OCI-LY7 (cell line): ENCODE measurements at regions not wholly inside any gene's neighbourhood (a gene's known extent, or its start where the extent isn't known, plus 50 kb on each side); places are given as distances from the start of the nearest gene placed in this dataset.

Experiments
- BruUV-seq: library from RNA; stranded (reverse); fragments of 400-500 nt; replicated peaks from 2 replicates; lab custom pipeline; 2021; lab: Mats Ljungman, UMichigan
- CTCF ChIA-PET: fragments of 300-600 bp; sonication (Branson Sonifier 250); formaldehyde crosslinking; loops from one replicate; lab custom pipeline; 2022; ENCODE audit warnings: antibody characterized with exemption; ENCODE audit not compliant: unreplicated experiment; lab: Charles Lee
- POLR2A ChIA-PET: fragments of 300-600 bp; sonication (Branson Sonifier 250); formaldehyde crosslinking; loops from one replicate; lab custom pipeline; 2022; ENCODE audit warnings: antibody characterized with exemption; lab: Charles Lee
- DNase-seq: peaks from one replicate; pipeline ENCODE4 v3.0.0-alpha.2; 2015; ENCODE audit warnings: low spot score
- H2AFZ ChIP-seq: fragments of 200-600 bp; sonication (generic), shearing (Covaris generic); 2 replicates; pipeline ENCODE4 v1.6.1; 2014; ENCODE audit warnings: mild to moderate bottlenecking, antibody characterized with exemption, low read length, moderate library complexity
- H3K27ac ChIP-seq: fragments of 200-600 bp; sonication (generic); 2 replicates; pipeline ENCODE4 v1.5.1; 2014; ENCODE audit warnings: mixed run types, low read depth, mild to moderate bottlenecking, moderate library complexity, low read length, inconsistent platforms; ENCODE audit not compliant: poor library complexity, severe bottlenecking
- H3K36me3 ChIP-seq: fragments of 200-600 bp; sonication (generic); 2 replicates; pipeline ENCODE4 v1.6.1; 2014; ENCODE audit warnings: mild to moderate bottlenecking, antibody characterized with exemption, low read length, moderate library complexity, mixed read lengths; ENCODE audit not compliant: insufficient read depth
- H3K4me1 ChIP-seq: fragments of 200-600 bp; sonication (generic); 2 replicates; pipeline ENCODE4 v1.5.1; 2014; ENCODE audit warnings: mild to moderate bottlenecking, low read length; ENCODE audit not compliant: insufficient read depth, poor library complexity, severe bottlenecking
- H3K4me2 ChIP-seq: fragments of 200-600 bp; sonication (generic); 2 replicates; pipeline ENCODE4 v1.6.1; 2014; ENCODE audit warnings: mild to moderate bottlenecking, low read length
- H3K4me3 ChIP-seq: fragments of 200-600 bp; sonication (generic); 2 replicates; pipeline ENCODE4 v1.5.1; 2014; ENCODE audit warnings: mild to moderate bottlenecking, low read depth, low read length; ENCODE audit not compliant: poor library complexity, severe bottlenecking
- H3K79me2 ChIP-seq: fragments of 200-600 bp; sonication (generic); 2 replicates; pipeline ENCODE4 v1.6.1; 2016; ENCODE audit warnings: low read depth, mild to moderate bottlenecking, low read length, moderate library complexity, mixed read lengths; ENCODE audit not compliant: insufficient read depth
- H3K9me2 ChIP-seq: fragments of 200-600 bp; sonication (generic); 2 replicates; pipeline ENCODE4 v1.6.1; 2016; ENCODE audit warnings: mild to moderate bottlenecking, low read length, mixed read lengths; ENCODE audit not compliant: insufficient read depth
- H3K9me3 ChIP-seq: fragments of 200-600 bp; sonication (generic); 2 replicates; pipeline ENCODE4 v1.6.1; 2014; ENCODE audit warnings: mild to moderate bottlenecking, mixed run types, low read length, mixed read lengths
- H4K20me1 ChIP-seq: fragments of 200-600 bp; sonication (generic); 2 replicates; pipeline ENCODE4 v1.6.1; 2014; ENCODE audit warnings: mild to moderate bottlenecking, antibody characterized with exemption, low read length, moderate library complexity, mixed read lengths; ENCODE audit not compliant: insufficient read depth
- EZH2phosphoT487 ChIP-seq: fragments of 200-600 bp; sonication (generic); IDR thresholded peaks from 2 replicates; pipeline ENCODE4 v1.6.1; 2018; ENCODE audit warnings: low read depth, borderline replicate concordance, mild to moderate bottlenecking, mixed run types, antibody characterized with exemption, low read length, moderate library complexity, mixed read lengths
- intact Hi-C: fragments of 100-400 bp; cut with micrococcal nuclease; formaldehyde crosslinking; loops from one replicate; pipeline ENCODE4 v1.10.0; 2022; ENCODE audit not compliant: unreplicated experiment
- TF ChIP-seq, protein P1 (sequence below): fragments of 200-600 bp; sonication (generic); conservative IDR thresholded peaks from 2 replicates; pipeline ENCODE4 v1.5.1; 2014; ENCODE audit warnings: mild to moderate bottlenecking, antibody characterized with exemption, low read length, moderate library complexity, mixed read lengths

- no peak for TF ChIP-seq EZH2phosphoT487
- TF ChIP-seq, protein P1, sequence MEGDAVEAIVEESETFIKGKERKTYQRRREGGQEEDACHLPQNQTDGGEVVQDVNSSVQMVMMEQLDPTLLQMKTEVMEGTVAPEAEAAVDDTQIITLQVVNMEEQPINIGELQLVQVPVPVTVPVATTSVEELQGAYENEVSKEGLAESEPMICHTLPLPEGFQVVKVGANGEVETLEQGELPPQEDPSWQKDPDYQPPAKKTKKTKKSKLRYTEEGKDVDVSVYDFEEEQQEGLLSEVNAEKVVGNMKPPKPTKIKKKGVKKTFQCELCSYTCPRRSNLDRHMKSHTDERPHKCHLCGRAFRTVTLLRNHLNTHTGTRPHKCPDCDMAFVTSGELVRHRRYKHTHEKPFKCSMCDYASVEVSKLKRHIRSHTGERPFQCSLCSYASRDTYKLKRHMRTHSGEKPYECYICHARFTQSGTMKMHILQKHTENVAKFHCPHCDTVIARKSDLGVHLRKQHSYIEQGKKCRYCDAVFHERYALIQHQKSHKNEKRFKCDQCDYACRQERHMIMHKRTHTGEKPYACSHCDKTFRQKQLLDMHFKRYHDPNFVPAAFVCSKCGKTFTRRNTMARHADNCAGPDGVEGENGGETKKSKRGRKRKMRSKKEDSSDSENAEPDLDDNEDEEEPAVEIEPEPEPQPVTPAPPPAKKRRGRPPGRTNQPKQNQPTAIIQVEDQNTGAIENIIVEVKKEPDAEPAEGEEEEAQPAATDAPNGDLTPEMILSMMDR = no peak
- no peak overlapping the region for H3K27ac ChIP-seq
- intact Hi-C loops = no loop called here
- no TSS peak for BruUV-seq
- H3K9me2 ChIP-seq = no peaks in the 10 kb centered on the region
- no peaks in the 10 kb centered on the region for H4K20me1 ChIP-seq
- H3K4me2 ChIP-seq = no peak overlapping the region
- no peaks in the 10 kb centered on the region for H3K9me3 ChIP-seq
- no peaks in the 10 kb centered on the region for H3K4me1 ChIP-seq
- H2AFZ ChIP-seq = no peak overlapping the region
- H3K4me3 ChIP-seq = no peak overlapping the region
- ChIA-PET CTCF (no interaction called here), POLR2A (no interaction called here)
- no peaks in the 10 kb centered on the region for H3K79me2 ChIP-seq
- DNase-seq = no peak
- H3K36me3 ChIP-seq = no peaks in the 10 kb centered on the region
Measured at GRCh38 chr18:75132098-75132870, 76.7 kb downstream of the PTGR3 start.

DNA sequence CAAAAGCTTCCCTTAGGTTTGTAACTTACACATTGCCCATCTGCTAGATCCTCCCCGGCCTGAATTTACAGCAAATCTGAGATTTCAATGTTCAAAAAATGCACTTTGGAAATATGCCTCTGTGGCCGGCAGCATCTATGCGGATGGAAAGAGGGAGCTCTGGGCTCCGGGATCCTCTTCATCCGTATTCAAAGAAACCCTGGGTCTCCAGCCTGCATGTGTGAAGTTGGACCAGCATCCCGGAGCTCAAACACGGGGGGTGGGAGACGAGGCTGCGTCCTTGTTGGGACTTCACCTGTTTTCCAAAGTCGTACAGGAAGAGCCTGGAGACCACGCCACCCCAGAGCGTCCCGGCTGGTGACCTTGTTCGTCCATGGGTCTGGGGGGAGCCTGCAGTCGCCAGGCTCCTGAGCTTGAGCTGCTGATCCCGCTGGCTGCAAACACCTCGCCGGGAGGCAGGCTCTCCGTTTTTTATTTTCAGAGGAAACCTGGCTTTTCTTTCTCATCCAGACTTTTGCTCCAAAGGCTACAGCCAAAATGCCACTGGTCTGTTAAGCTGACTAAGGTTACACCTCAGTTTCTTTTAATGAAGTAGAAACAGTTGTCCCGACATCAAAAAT is 77.4 kb downstream of the PTGR3 start:
- Histone ChIP-seq H3K9me3 (no peaks in the 10 kb centered on the region), H3K27ac (no peak overlapping the region), H3K4me3 (no peak overlapping the region), H3K4me1 (no peaks in the 10 kb centered on the region), H4K20me1 (no peaks in the 10 kb centered on the region), H3K9me2 (no peaks in the 10 kb centered on the region), H3K79me2 (no peaks in the 10 kb centered on the region), H3K36me3 (no peaks in the 10 kb centered on the region), H2AFZ (no peak overlapping the region), H3K4me2 (no peak overlapping the region)
- no peak for DNase-seq
- intact Hi-C loops = no loop called here
- TF ChIP-seq EZH2phosphoT487 = no peak
- TF ChIP-seq, protein P1 = no peak
- POLR2A ChIA-PET = interaction anchor here (0.6 kb wide), 1 partner anchor 351 kb away, joined by 3 read pairs; no protein-coding TSS in a partner anchor
- CTCF ChIA-PET = interaction anchor here (0.6 kb wide), 1 partner anchor 98 kb away, joined by 3 read pairs; no protein-coding TSS in a partner anchor
- no TSS peak for BruUV-seq
